Ascending aorta (tissue), 2 donors: ENCODE measurements at regions not wholly inside any gene's neighbourhood (a gene's known extent, or its start where the extent isn't known, plus 50 kb on each side); places are given as distances from the start of the nearest gene placed in this dataset.

Experiments
- DNase-seq, 2 donors: peaks; one replicate each; pipeline ENCODE4 v3.0.0-alpha.2; 2019; ENCODE audit warnings: low spot score in 2 of 2
- H3K27ac ChIP-seq, 2 donors: fragments of 200-600 bp; sonication (generic); one replicate each; pipeline ENCODE4 v1.5.1; 2016 to 2017; ENCODE audit warnings: mild to moderate bottlenecking in 1 of 2
- H3K27me3 ChIP-seq: fragments of 200-600 bp; sonication (generic); one replicate; pipeline ENCODE4 v1.5.1; 2017
- H3K36me3 ChIP-seq, 2 donors: fragments of 200-600 bp; sonication (generic); one replicate each; pipeline ENCODE4 v1.5.1; 2016
- H3K4me1 ChIP-seq, 2 donors: fragments of 200-600 bp; sonication (generic); one replicate each; pipeline ENCODE4 v1.5.1; 2016 to 2017; ENCODE audit warnings: mild to moderate bottlenecking in 1 of 2
- H3K4me3 ChIP-seq, 2 donors: fragments of 200-600 bp; sonication (generic); one replicate each; pipeline ENCODE4 v1.5.1; 2016 to 2017; ENCODE audit warnings: mild to moderate bottlenecking in 1 of 2
- H3K9me3 ChIP-seq, 2 donors: fragments of 200-600 bp; sonication (generic); one replicate each; pipeline ENCODE4 v1.5.1; 2016
- intact Hi-C: fragments of 100-400 bp; cut with DNase I; formaldehyde crosslinking; loops from one replicate; pipeline ENCODE4 v1.15.1; 2023
- TF ChIP-seq, protein P1 (sequence below), 3 experiments: fragments of 200-600 bp in 2 of 3; fragments of 450-650 bp in 1 of 3; sonication (generic) in 2 of 3; IDR thresholded peaks; one replicate each; pipeline ENCODE4 v1.5.1; 2016 to 2019; ENCODE audit warnings: antibody characterized with exemption in 3 of 3, mild to moderate bottlenecking in 1 of 3, moderate library complexity in 1 of 3

DNA sequence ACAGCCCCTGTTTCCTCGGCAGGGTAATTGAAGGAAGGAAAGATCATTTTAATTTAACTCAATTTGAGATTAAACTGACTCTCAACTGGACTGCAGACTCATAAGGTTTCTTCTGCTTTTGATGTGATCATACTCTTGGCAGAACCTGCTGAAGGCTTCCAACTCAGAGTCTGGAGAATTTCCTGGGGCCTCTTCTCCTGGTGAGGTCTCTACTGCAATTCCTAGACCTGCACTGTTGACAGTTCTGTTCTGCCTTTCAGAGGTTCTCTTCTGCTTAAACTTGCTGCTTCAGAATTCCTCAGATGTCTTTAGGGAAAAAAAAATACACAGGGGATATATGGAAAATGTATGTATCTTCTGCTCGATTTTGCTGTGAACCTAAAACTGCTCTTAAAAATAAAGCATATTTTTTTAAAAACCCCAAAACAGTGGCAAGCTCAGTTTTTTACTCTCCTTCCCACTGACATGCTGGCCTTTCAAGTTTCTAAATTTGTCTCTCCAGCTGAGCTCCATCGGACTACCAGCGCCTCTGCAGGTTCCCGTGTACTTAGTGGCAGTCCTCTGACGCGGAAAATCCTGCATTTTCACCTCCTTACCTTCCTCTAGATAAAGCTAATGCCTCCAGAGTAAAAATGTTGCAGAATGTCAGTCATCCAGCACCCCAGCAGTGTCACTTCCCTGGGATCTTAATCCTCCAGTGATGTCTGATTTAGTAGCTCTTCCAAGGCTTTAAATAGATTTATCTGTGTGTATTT, 733.5 kb upstream of the SGCG start:
- Histone ChIP-seq H3K27me3 (no peaks in the 10 kb centered on the region), H3K4me1 (no peaks in the 10 kb centered on the region), H3K9me3 (peaks cover 0 to 3% of the 10 kb centered on the region in 2 donors), H3K27ac (no peak overlapping the region), H3K36me3 (no peaks in the 10 kb centered on the region), H3K4me3 (no peak overlapping the region)
- intact Hi-C loops: no loop called here
- TF ChIP-seq, protein P1, sequence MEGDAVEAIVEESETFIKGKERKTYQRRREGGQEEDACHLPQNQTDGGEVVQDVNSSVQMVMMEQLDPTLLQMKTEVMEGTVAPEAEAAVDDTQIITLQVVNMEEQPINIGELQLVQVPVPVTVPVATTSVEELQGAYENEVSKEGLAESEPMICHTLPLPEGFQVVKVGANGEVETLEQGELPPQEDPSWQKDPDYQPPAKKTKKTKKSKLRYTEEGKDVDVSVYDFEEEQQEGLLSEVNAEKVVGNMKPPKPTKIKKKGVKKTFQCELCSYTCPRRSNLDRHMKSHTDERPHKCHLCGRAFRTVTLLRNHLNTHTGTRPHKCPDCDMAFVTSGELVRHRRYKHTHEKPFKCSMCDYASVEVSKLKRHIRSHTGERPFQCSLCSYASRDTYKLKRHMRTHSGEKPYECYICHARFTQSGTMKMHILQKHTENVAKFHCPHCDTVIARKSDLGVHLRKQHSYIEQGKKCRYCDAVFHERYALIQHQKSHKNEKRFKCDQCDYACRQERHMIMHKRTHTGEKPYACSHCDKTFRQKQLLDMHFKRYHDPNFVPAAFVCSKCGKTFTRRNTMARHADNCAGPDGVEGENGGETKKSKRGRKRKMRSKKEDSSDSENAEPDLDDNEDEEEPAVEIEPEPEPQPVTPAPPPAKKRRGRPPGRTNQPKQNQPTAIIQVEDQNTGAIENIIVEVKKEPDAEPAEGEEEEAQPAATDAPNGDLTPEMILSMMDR (IDR thresholded peaks at IDR 0.05): no peak
- no peak for DNase-seq

DNA sequence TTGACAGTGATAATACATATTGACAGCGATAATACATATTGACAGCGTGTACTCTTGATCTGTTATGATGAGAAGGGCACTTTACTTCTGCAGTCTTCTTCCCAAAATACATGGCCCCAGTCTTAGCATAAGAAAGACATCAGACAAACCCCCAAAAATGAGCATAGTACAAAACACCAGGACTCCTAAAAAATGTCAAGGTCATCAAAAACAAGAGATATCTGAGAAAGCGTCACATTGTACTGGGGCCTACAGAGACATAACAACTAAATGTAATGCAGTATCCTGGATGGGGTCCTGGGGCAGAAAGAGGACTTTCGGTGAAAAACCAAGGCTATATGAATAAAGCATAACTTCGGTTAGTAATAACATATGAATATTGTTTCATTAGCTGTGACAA, 731.5 kb upstream of the SGCG start:
- intact Hi-C loops: no loop called here

DNA sequence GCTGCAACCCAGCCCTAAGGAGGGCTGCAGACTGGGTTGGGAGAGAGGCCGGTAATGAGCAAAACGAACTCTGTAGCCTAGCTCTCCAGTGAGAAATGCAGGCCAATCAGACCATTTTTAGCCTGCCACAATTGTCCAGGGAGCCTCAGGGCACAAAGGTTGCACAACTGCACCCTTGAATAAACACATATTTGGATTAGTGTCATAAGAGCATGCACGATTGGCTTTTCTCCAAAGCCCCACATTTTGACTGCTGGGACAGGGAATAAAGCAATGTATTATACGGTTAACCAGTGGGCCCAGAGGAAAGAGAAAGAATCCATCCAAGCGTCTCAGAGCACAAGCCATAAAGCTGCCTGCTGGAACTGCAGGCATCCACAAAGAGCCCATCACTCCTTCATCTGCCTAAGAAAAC, 729.4 kb upstream of the SGCG start:
- intact Hi-C loops: no loop called here

More for the DNA sequence above, 731.5 kb upstream of the SGCG start:
- Histone ChIP-seq H3K36me3 (no peaks in the 10 kb centered on the region), H3K27ac (no peak overlapping the region), H3K4me1 (no peaks in the 10 kb centered on the region), H3K27me3 (no peaks in the 10 kb centered on the region), H3K4me3 (no peak overlapping the region), H3K9me3 (no peaks in the 10 kb centered on the region)
- DNase-seq: no peak
- TF ChIP-seq, protein P1 (IDR thresholded peaks at IDR 0.05): no peak

DNA sequence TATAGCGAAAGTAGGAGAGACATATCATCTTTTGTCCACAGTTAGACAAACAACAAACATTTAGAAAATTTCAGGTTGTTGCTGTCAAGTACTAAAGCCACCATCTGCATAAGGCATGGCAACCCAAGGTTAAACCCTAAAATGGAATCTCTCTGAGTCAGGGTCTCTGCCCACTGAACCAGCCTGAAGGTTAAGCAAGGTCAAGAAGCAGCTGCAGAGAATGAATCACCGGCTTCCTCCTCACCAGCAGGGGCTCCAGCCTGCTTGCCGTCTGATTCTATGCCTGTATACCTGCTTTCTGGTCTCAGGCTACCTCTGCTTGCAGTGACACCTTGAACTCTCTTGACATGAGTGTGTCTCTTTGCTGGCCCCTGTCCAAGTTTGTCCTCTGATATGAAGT, 726.2 kb upstream of the SGCG start:
- Histone ChIP-seq H3K27me3 (no peaks in the 10 kb centered on the region), H3K36me3 (no peaks in the 10 kb centered on the region), H3K9me3 (no peaks in the 10 kb centered on the region), H3K27ac (no peak overlapping the region), H3K4me1 (no peaks in the 10 kb centered on the region), H3K4me3 (no peak overlapping the region)
- no peak for DNase-seq
- TF ChIP-seq, protein P1 (IDR thresholded peaks at IDR 0.05): no peak
- intact Hi-C loops: no loop called here

More for the DNA sequence above, 729.4 kb upstream of the SGCG start:
- H3K9me3 ChIP-seq: no peaks in the 10 kb centered on the region
- no peak overlapping the region for H3K4me3 ChIP-seq
- no peaks in the 10 kb centered on the region for H3K36me3 ChIP-seq
- DNase-seq: no peak
- no peaks in the 10 kb centered on the region for H3K4me1 ChIP-seq
- TF ChIP-seq, protein P1 (IDR thresholded peaks at IDR 0.05): no peak
- H3K27ac ChIP-seq: no peak overlapping the region
- no peaks in the 10 kb centered on the region for H3K27me3 ChIP-seq

DNA sequence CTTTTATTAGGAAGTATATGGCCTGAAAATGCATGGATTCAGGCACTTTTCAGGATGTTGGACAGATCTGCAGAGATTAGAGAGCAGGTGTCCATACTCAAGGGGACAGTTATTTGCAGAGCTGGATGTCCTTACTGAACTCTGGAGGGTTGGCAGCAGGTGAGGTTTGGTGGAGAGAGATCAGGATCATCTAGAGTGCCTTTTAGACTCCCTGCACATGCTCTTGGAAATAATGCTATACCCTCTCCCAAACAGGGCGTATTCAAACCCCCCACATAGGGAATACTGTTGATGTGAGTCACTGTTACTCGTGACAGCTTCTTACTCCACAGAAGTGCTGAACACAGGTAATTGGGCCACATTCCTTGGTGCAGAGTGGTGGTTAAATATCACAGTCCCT, 725.7 kb upstream of the SGCG start:
- Histone ChIP-seq H3K27ac (no peak overlapping the region), H3K4me3 (no peak overlapping the region), H3K4me1 (no peaks in the 10 kb centered on the region), H3K27me3 (no peaks in the 10 kb centered on the region), H3K9me3 (no peaks in the 10 kb centered on the region), H3K36me3 (no peaks in the 10 kb centered on the region)
- intact Hi-C loops: no loop called here
- TF ChIP-seq, protein P1 (IDR thresholded peaks at IDR 0.05): no peak
- no peak for DNase-seq
